Mammary epithelial cell (primary cell): ENCODE measurements at regions not wholly inside any gene's neighbourhood (a gene's known extent, or its start where the extent isn't known, plus 50 kb on each side); places are given as distances from the start of the nearest gene placed in this dataset.

ENCODE experiments used
- EZH2 ChIP-seq: IDR thresholded peaks from 2 replicates; pipeline ENCODE4 v1.6.1; 2012; ENCODE audit warnings: low read length, inconsistent platforms, borderline replicate concordance
- TF ChIP-seq, protein P1 (sequence below), 2 donors: IDR thresholded peaks in 1 of 2; conservative IDR thresholded peaks in 1 of 2; 2 replicates each; pipeline ENCODE4 v1.5.1; 2011 to 2012; ENCODE audit warnings: inconsistent platforms in 2 of 2, low read length in 2 of 2, mild to moderate bottlenecking in 2 of 2, control low read depth in 1 of 2, low read depth in 1 of 2; ENCODE audit not compliant: insufficient read depth in 1 of 2; ENCODE audit errors: extremely low read depth in 1 of 2

DNA sequence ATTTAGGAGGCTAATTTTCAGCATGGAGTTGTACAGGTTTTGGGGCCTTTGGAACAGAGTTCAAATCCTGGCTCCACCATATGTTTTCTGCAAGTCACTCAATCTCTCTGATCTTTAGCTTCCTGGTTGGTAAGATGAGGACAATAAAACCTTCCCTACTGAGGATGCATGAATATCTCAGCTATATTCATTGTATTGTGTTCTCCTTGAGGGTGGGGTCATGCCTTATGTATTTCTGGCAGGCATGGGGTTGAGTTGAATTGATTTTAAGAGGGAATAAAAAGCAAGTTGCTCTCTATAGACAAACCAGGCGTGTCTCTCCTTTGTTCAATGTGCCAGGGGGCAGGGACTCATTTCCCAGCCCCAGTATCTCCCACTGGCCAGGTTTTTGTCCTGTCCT, 173.1 kb downstream of the C12orf75 start:
- TF ChIP-seq, protein P1, sequence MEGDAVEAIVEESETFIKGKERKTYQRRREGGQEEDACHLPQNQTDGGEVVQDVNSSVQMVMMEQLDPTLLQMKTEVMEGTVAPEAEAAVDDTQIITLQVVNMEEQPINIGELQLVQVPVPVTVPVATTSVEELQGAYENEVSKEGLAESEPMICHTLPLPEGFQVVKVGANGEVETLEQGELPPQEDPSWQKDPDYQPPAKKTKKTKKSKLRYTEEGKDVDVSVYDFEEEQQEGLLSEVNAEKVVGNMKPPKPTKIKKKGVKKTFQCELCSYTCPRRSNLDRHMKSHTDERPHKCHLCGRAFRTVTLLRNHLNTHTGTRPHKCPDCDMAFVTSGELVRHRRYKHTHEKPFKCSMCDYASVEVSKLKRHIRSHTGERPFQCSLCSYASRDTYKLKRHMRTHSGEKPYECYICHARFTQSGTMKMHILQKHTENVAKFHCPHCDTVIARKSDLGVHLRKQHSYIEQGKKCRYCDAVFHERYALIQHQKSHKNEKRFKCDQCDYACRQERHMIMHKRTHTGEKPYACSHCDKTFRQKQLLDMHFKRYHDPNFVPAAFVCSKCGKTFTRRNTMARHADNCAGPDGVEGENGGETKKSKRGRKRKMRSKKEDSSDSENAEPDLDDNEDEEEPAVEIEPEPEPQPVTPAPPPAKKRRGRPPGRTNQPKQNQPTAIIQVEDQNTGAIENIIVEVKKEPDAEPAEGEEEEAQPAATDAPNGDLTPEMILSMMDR (conservative IDR thresholded peaks at IDR 0.05 in 1 of 2, IDR thresholded peaks at IDR 0.05 in 1 of 2; ENCODE audit: extremely low read depth in 1 of 2, insufficient read depth in 1 of 2, low read depth in 1 of 2, low read length in 2 of 2) = no peak
- TF ChIP-seq EZH2 = no peak
